Adrenal gland (tissue), 9 donors: ENCODE measurements at regions not wholly inside any gene's neighbourhood (a gene's known extent, or its start where the extent isn't known, plus 50 kb on each side); places are given as distances from the start of the nearest gene placed in this dataset.

ENCODE experiments used
- DNase-seq, 7 donors: peaks; one replicate each; pipeline ENCODE4 v3.0.0-alpha.2; 2019 to 2020
- H3K27ac ChIP-seq, 5 donors: fragments of 200-600 bp; sonication (generic) in 4 of 5; 1 replicate in 3 of 5; 2 replicates in 2 of 5; pipeline versions ENCODE4 v1.5.1 to v1.8.0; 2016 to 2020; ENCODE audit warnings: mild to moderate bottlenecking in 1 of 5
- H3K27me3 ChIP-seq: fragments of 200-600 bp; 2 replicates; pipeline ENCODE4 v1.8.0; 2021
- H3K36me3 ChIP-seq, 2 donors: fragments of 200-600 bp; replicated peaks in 1 of 2; 1 replicate in 1 of 2; 2 replicates in 1 of 2; pipeline versions ENCODE4 v1.5.1 to v1.8.0; 2018 to 2022
- H3K4me1 ChIP-seq, 2 donors: fragments of 200-600 bp; replicated peaks in 1 of 2; 1 replicate in 1 of 2; 2 replicates in 1 of 2; pipeline versions ENCODE4 v1.5.1 to v1.8.0; 2018 to 2021
- H3K4me3 ChIP-seq, 4 donors: fragments of 200-600 bp; sonication (generic) in 3 of 4; one replicate each; pipeline ENCODE4 v1.5.1; 2016 to 2018
- H3K9me3 ChIP-seq, 3 donors: fragments of 200-600 bp; sonication (generic) in 1 of 3; replicated peaks in 1 of 3; 1 replicate in 2 of 3; 2 replicates in 1 of 3; pipeline versions ENCODE4 v1.5.1 to v1.8.0; 2016 to 2021
- POLR2A ChIP-seq, 2 donors: fragments of 450-650 bp; IDR thresholded peaks; one replicate each; pipeline ENCODE4 v1.6.1; 2017; ENCODE audit warnings: antibody characterized with exemption in 2 of 2, mild to moderate bottlenecking in 2 of 2, moderate library complexity in 1 of 2
- WGBS, 4 donors: extraction: QIAGEN DNeasy Blood & Tissue Kit in 2 of 4; methylation state at CpG; one replicate each; pipeline versions ENCODE4 v1.1.5 to v1.1.7; 2013 to 2017; 5-methylcytosine and 5-hydroxymethylcytosine counted together
- intact Hi-C, 2 donors: fragments of 100-400 bp; cut with DNase I; formaldehyde crosslinking; loops; one replicate each; pipeline versions ENCODE4 v1.14.1 to v1.15.0; 2022 to 2023
- TF ChIP-seq, protein P1 (sequence below), 6 experiments: fragments of 450-650 bp in 4 of 6; fragments of 200-600 bp in 2 of 6; sonication (generic) in 1 of 6; IDR thresholded peaks; 1 replicate in 5 of 6; 2 replicates in 1 of 6; pipeline versions ENCODE4 v1.5.1 to v1.8.0; 2016 to 2021; ENCODE audit warnings: antibody characterized with exemption in 6 of 6, mild to moderate bottlenecking in 2 of 6, moderate library complexity in 1 of 6
- donor health status: healthy with polysubstance abuse.
- donor health status: Bipolar disorder and iron deficiency.
- donor health status: DM: yes; HTN: yes; CAD: no.
- donor health status: DM: no; HTN: no; CAD: no.
- donor health status: DM: no; HTN: no; CAD: no.

DNA sequence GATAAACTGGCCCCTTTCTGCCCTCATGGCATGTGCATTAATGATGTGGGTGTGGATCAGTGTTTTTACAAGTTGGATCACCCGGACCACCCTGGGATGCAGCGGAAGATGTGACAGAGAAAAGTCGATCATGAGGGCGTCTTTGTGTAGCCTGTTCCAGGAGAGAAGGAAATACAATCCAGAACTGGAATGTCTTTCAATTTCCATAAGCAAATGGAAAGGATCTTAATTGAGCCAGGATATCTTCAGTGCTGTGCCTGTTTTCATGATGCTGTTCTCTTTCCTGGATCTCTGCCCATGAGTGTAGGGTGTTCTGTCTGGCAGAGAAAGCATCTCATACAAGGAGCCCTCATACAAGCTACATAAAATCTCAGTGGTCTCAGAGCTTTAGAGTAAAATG, 481.4 kb downstream of the XYLT1 start:
- intact Hi-C loops = no loop called here
- H3K9me3 ChIP-seq = no peaks in the 10 kb centered on the region
- no peaks in the 10 kb centered on the region for H3K36me3 ChIP-seq
- no peaks in the 10 kb centered on the region for H3K27me3 ChIP-seq
- no peaks in the 10 kb centered on the region for H3K4me1 ChIP-seq
- H3K27ac ChIP-seq = no peak overlapping the region
- DNase-seq = no peak
- no peak overlapping the region for H3K4me3 ChIP-seq
- no peak for TF ChIP-seq POLR2A (IDR thresholded peaks at IDR 0.05)
- TF ChIP-seq, protein P1, sequence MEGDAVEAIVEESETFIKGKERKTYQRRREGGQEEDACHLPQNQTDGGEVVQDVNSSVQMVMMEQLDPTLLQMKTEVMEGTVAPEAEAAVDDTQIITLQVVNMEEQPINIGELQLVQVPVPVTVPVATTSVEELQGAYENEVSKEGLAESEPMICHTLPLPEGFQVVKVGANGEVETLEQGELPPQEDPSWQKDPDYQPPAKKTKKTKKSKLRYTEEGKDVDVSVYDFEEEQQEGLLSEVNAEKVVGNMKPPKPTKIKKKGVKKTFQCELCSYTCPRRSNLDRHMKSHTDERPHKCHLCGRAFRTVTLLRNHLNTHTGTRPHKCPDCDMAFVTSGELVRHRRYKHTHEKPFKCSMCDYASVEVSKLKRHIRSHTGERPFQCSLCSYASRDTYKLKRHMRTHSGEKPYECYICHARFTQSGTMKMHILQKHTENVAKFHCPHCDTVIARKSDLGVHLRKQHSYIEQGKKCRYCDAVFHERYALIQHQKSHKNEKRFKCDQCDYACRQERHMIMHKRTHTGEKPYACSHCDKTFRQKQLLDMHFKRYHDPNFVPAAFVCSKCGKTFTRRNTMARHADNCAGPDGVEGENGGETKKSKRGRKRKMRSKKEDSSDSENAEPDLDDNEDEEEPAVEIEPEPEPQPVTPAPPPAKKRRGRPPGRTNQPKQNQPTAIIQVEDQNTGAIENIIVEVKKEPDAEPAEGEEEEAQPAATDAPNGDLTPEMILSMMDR (IDR thresholded peaks at IDR 0.05) = no peak
- 83 to 89% (median 87%) methylated on average over 4 of the region's 4 CpGs for WGBS, 4 donors

DNA sequence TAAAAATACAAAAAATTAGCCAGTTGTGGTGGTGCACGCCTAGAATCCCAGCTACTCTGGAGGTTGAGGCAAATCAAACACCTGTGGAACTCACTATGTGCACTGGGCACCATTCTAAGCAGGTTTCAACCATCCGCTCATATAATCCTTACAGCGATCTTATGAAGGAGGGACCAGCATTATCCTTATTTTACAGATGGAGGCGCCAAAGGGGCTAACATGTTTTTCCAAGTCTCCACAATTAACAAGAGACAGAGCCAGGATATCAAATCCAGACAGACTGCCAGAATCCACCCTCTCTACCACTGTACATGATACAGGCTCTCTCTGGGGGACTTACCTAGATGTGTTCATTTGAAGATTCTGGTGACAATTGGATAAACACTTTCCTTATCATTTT, 479.0 kb downstream of the XYLT1 start:
- Histone ChIP-seq H3K36me3 (no peaks in the 10 kb centered on the region), H3K27ac (no peak overlapping the region), H3K9me3 (no peaks in the 10 kb centered on the region), H3K27me3 (no peaks in the 10 kb centered on the region), H3K4me3 (no peak overlapping the region), H3K4me1 (no peaks in the 10 kb centered on the region)
- intact Hi-C loops = no loop called here
- WGBS, 4 donors = 88 to 95% (median 90%) methylated on average over 4 of the region's 4 CpGs
- TF ChIP-seq, protein P1 (IDR thresholded peaks at IDR 0.05) = no peak
- no peak for TF ChIP-seq POLR2A (IDR thresholded peaks at IDR 0.05)
- DNase-seq = no peak

DNA sequence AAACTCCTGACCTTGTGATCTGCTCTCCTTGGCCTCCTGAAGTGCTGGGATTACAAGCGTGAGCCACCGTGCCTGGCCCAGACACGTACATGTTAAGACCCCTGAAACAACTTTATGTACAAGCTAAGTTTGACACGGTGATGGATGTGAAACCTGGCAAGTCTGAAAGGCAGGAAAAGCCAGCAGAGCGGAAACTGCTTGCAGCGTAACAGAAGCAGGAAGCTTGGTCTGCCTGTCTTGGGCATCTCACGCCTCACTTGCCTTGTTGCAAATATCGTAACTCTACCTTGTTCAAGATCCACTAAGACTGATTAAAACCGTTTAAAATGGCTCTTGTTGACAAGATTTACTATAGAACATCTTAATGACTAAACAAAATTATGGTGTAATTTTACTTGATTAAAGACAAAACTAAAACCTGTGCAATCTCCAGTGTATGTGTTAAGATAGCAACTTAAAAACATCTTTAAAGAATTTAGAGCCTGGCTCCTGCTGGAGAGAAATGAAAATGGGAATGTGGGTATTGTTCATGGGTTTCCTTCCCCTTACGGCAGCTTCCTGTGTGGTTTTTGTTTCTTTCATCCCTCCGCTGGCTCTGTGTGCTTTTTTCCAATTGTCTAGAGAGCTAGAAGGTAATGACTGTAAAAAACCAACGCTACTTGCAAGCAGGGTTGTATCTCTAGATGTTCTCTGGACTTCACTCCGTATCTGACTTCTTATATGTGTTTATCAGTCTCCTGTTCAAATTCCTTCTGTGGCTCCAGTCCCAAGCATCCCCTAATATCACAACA, 477.6 kb downstream of the XYLT1 start:
- no peaks in the 10 kb centered on the region for H3K36me3 ChIP-seq
- H3K4me3 ChIP-seq = no peak overlapping the region
- intact Hi-C loops = no loop called here
- H3K27ac ChIP-seq = no peak overlapping the region
- 54 to 57% (median 54%) methylated on average over 13 of the region's 13 CpGs for WGBS, 4 donors
- no peak for DNase-seq
- H3K4me1 ChIP-seq = no peaks in the 10 kb centered on the region
- TF ChIP-seq POLR2A (IDR thresholded peaks at IDR 0.05) = no peak
- TF ChIP-seq, protein P1 (IDR thresholded peaks at IDR 0.05) = no peak
- no peaks in the 10 kb centered on the region for H3K9me3 ChIP-seq
- H3K27me3 ChIP-seq = no peaks in the 10 kb centered on the region

DNA sequence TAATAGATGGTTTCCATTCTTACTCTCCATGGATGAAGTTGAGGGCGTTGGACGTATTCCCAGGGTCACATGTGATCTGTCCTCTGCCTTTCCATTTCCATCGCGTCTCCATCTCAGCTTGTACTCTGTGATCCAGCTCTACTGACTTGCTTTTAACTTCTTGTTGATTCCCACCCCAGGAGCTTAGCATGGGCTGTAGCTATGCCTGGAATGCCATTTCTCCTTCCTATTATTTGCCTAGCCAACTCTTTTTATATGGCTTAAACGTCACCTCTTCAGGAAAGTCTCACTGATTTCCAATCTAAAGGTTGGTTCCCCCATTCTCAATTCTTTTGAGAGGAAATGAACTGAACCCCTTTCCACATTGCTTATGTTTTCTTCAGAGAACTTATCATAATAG, 475.9 kb downstream of the XYLT1 start:
- 69 to 73% (median 71%) methylated on average over 5 of the region's 5 CpGs for WGBS, 4 donors

More for the DNA sequence above, 475.9 kb downstream of the XYLT1 start:
- no peaks in the 10 kb centered on the region for H3K4me1 ChIP-seq
- H3K27me3 ChIP-seq = no peaks in the 10 kb centered on the region
- TF ChIP-seq POLR2A (IDR thresholded peaks at IDR 0.05) = no peak
- TF ChIP-seq, protein P1 (IDR thresholded peaks at IDR 0.05) = no peak
- H3K27ac ChIP-seq = no peak overlapping the region
- intact Hi-C loops = no loop called here
- H3K4me3 ChIP-seq = no peak overlapping the region
- DNase-seq = peak in 1 of 7 donors; percentile 10
- no peaks in the 10 kb centered on the region for H3K9me3 ChIP-seq
- H3K36me3 ChIP-seq = no peaks in the 10 kb centered on the region
